GM21381 (cell line): ENCODE measurements at regions not wholly inside any gene's neighbourhood (a gene's known extent, or its start where the extent isn't known, plus 50 kb on each side); places are given as distances from the start of the nearest gene placed in this dataset.

Experiments
- ATAC-seq: cut with Tn5 transposase; IDR thresholded peaks from one replicate; pipeline ENCODE4 v1.9.1; 2021; ENCODE audit warnings: mild to moderate bottlenecking, moderate library complexity; ENCODE audit not compliant: unreplicated experiment

DNA sequence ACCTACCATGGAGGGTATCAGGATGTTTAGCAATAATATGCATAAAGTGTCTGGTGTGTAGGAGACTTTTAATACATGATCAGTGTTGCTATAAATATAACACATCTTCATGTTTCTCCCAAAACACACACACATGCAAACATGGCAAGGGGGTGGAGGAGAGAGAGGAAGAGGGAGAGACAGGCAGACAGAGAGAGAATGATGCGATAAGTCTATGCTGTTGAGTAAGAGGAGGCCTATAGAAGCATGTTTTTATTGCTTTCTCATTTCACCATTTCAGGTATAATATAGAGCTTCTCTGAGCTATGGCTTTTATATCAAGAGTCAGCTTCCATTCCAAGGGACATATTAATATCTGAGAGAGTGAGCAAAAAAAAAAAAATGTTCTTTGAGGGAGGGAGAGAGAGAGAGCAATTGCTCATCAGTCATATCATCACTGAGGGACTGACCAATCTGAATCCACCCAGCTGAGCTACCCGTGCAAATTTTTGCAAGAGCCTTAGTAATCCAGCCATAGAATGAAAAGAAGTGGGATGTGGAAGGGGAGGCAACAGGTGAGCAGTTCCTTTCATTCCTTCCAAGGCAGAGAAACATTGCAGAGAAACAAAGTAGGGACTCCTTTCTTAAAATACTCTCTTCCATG is 54.8 kb upstream of the RASSF8 start:
- ATAC-seq = no peak

DNA sequence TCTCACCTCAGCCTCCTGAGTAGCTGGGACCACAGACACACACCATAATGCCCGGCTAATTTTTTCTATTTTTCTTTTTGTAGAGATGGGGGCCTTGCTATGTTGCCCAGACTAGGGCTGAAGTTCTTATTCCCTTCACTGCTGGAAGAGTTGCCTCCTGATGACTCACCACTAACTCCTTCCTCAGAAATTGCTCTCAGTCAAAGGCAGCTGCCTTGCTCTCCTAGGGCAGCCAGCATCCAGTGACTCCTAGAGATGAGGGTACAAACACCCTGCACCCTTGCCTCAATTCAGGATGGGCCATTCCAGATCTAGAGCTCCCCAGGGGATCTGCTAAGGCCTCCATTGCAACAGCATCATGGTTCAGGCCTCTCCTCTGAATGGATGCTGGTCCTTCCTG is 54.0 kb upstream of the RASSF8 start:
- no peak for ATAC-seq

DNA sequence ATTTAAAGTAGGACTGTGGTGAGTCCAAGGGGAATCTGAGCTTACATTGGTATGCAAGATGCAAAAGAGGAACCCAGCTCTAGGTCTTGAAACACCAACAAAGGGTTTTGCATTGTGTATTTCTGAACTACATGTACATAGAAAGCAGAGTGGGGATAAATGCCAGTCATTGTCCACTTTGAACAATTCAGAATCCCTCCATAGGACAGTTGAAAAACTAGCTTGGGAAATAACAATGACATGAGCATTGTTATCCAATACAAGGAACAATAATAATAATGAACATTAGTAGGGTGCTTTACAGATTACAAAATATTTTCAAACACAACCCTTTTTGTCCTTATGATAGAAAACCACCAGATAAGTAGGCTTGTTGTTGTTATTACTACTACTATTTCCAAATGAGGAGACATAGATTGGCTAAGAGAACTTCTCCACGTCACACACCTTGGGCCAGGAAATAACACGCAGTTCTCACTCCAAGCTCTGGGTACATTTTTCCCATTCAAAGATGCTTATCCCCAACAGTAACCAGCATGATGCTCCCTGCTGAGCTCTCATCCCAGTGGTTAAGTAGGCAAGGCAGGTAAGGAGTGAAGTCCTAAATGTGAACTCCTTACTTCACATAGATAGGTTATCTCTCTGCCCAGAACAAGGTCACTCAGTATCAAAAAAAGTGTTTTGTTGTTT is 51.7 kb upstream of the RASSF8 start:
- ATAC-seq = no peak
